ENCODE measurements at regions not wholly inside any gene's neighbourhood (a gene's known extent, or its start where the extent isn't known, plus 50 kb on each side); places are given as distances from the start of the nearest gene placed in this dataset.

DNA sequence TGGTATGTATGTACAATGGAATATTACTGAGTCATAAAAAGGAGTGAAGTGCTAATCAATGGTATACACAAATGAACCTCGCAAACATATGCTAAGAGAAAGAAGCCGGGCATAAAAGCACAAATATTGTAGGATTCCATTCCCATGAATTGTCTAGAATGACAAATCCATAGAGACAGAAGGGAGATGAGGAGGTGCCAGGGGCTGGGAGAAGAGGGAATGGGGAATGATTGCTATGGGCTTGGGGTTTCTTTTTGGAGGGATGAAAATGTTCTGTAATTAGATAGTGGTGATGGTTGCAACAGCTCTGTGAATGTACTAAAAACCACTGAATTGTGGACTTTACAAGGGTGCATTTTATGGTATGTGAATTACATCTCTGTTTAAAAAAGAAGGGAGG lies 73.5 kb downstream of the GLI2 start:
- no peak for TF ChIP-seq TAF1 (IDR thresholded peaks at IDR 0.05; ENCODE audit: low read depth, low read length)
- TF ChIP-seq POLR2A (IDR thresholded peaks at IDR 0.05; ENCODE audit: low read depth, low read length) = no peak
- no peak for TF ChIP-seq SPI1 (IDR thresholded peaks at IDR 0.05; ENCODE audit: low read depth, low read length)
- TF ChIP-seq POLR2AphosphoS5 (IDR thresholded peaks at IDR 0.05; ENCODE audit: low read depth, low read length) = no peak
- no peak for TF ChIP-seq PAX5 (IDR thresholded peaks at IDR 0.05; ENCODE audit: insufficient read depth, low read length, severe bottlenecking)
- no peak for TF ChIP-seq POU2F2 (IDR thresholded peaks at IDR 0.05; ENCODE audit: low read depth, low read length)
